MCF 10A (cell line): ENCODE measurements at regions not wholly inside any gene's neighbourhood (a gene's known extent, or its start where the extent isn't known, plus 50 kb on each side); places are given as distances from the start of the nearest gene placed in this dataset.

ENCODE experiments used
- BruUV-seq: library from RNA; stranded (reverse); fragments of 400-500 nt; replicated peaks from 2 replicates; lab custom pipeline; 2021; lab: Mats Ljungman, UMichigan
- CTCF ChIA-PET: fragments of 300-600 bp; sonication (Branson Sonifier 250); formaldehyde crosslinking; extraction: SDS; loops from one replicate; lab custom pipeline; 2021; ENCODE audit warnings: antibody characterized with exemption, inconsistent platforms; lab: Yijun Ruan, JAX
- POLR2A ChIA-PET: fragments of 300-600, 350-650 bp; sonication (Branson Sonifier 250); formaldehyde crosslinking; extraction: SDS; loops from one replicate; lab custom pipeline; 2020; ENCODE audit warnings: antibody characterized with exemption, inconsistent platforms; lab: Yijun Ruan, JAX
- DNase-seq: peaks from one replicate; pipeline ENCODE4 v3.0.0-alpha.2; 2018; ENCODE audit not compliant: unreplicated experiment
- H3K27ac Mint-ChIP-seq: one replicate; pipeline ENCODE4 v1.8.0; 2022; ENCODE audit warnings: mild to moderate bottlenecking, low read depth, mixed read lengths; ENCODE audit not compliant: unreplicated experiment
- H3K27me3 Mint-ChIP-seq: one replicate; pipeline ENCODE4 v1.8.0; 2022; ENCODE audit warnings: mixed read lengths; ENCODE audit not compliant: insufficient read depth, unreplicated experiment
- H3K36me3 Mint-ChIP-seq: one replicate; pipeline ENCODE4 v1.8.0; 2022; ENCODE audit warnings: mild to moderate bottlenecking, moderate library complexity, mixed read lengths; ENCODE audit not compliant: insufficient read depth, unreplicated experiment
- H3K4me1 Mint-ChIP-seq: one replicate; pipeline ENCODE4 v1.8.0; 2022; ENCODE audit warnings: mixed read lengths; ENCODE audit not compliant: insufficient read depth, unreplicated experiment
- H3K4me3 Mint-ChIP-seq: one replicate; pipeline ENCODE4 v1.8.0; 2022; ENCODE audit warnings: mild to moderate bottlenecking, moderate library complexity, mixed read lengths; ENCODE audit not compliant: unreplicated experiment
- H3K9me3 Mint-ChIP-seq: one replicate; pipeline ENCODE4 v1.8.0; 2022; ENCODE audit warnings: mixed read lengths; ENCODE audit not compliant: unreplicated experiment
- CTCF ChIP-seq: fragments of 200-600 bp; IDR thresholded peaks from one replicate; pipeline ENCODE4 v1.8.0; 2022; ENCODE audit warnings: antibody characterized with exemption, mild to moderate bottlenecking; ENCODE audit not compliant: unreplicated experiment
- intact Hi-C: fragments of 100-400 bp; cut with micrococcal nuclease; formaldehyde crosslinking; loops from 2 replicates; pipeline ENCODE4 v1.14.1; 2022

- Mint-ChIP-seq H3K4me3 (no peak overlapping the region), H3K27ac (no peak overlapping the region), H3K27me3 (peaks cover 85% of the 10 kb centered on the region), H3K4me1 (no peaks in the 10 kb centered on the region), H3K9me3 (no peaks in the 10 kb centered on the region), H3K36me3 (no peaks in the 10 kb centered on the region)
- POLR2A ChIA-PET, result no interaction called here
- no TSS peak for BruUV-seq
- intact Hi-C loops, result no loop called here
- no peak for DNase-seq
- TF ChIP-seq CTCF, result no peak
- CTCF ChIA-PET, result interaction anchor here (0.5 kb wide), 1 partner anchor 1166 kb away, joined by 3 read pairs; no protein-coding TSS in a partner anchor
Measured at GRCh38 chr11:97902828-97903227, 1117.9 kb upstream of the CNTN5 start.

GRCh38 chr11:97905101-97905500 lies 1115.6 kb upstream of the CNTN5 start:
- H3K27me3 Mint-ChIP-seq, result peaks cover 92% of the 10 kb centered on the region
- intact Hi-C loops, result no loop called here
- no peak for TF ChIP-seq CTCF
- H3K27ac Mint-ChIP-seq, result no peak overlapping the region
- no peaks in the 10 kb centered on the region for H3K9me3 Mint-ChIP-seq
- no peak overlapping the region for H3K4me3 Mint-ChIP-seq
- H3K36me3 Mint-ChIP-seq, result no peaks in the 10 kb centered on the region
- no peaks in the 10 kb centered on the region for H3K4me1 Mint-ChIP-seq
- CTCF ChIA-PET, result no interaction called here
- POLR2A ChIA-PET, result interaction anchor here (0.6 kb wide), 1 partner anchor 65 kb away, joined by 3 read pairs; no protein-coding TSS in a partner anchor
- no TSS peak for BruUV-seq
- no peak for DNase-seq

GRCh38 chr11:97905671-97906070 lies 1115.1 kb upstream of the CNTN5 start:
- ChIA-PET POLR2A (no interaction called here), CTCF (no interaction called here)
- H3K27ac Mint-ChIP-seq, result no peak overlapping the region
- no peaks in the 10 kb centered on the region for H3K4me1 Mint-ChIP-seq
- H3K9me3 Mint-ChIP-seq, result no peaks in the 10 kb centered on the region
- intact Hi-C loops, result no loop called here
- no peak for TF ChIP-seq CTCF
- no peak for DNase-seq
- H3K27me3 Mint-ChIP-seq, result peaks cover 93% of the 10 kb centered on the region
- no peak overlapping the region for H3K4me3 Mint-ChIP-seq
- no TSS peak for BruUV-seq
- H3K36me3 Mint-ChIP-seq, result no peaks in the 10 kb centered on the region

GRCh38 chr11:97908354-97908753 lies 1112.4 kb upstream of the CNTN5 start:
- ChIA-PET POLR2A (no interaction called here), CTCF (no interaction called here)
- H3K27me3 Mint-ChIP-seq, result peaks cover 90% of the 10 kb centered on the region
- intact Hi-C loops, result no loop called here
- H3K36me3 Mint-ChIP-seq, result no peaks in the 10 kb centered on the region
- H3K27ac Mint-ChIP-seq, result no peak overlapping the region
- no TSS peak for BruUV-seq
- no peak for TF ChIP-seq CTCF
- H3K9me3 Mint-ChIP-seq, result no peaks in the 10 kb centered on the region
- no peak for DNase-seq
- no peaks in the 10 kb centered on the region for H3K4me1 Mint-ChIP-seq
- no peak overlapping the region for H3K4me3 Mint-ChIP-seq
